GM23338 (cell line): ENCODE measurements at regions not wholly inside any gene's neighbourhood (a gene's known extent, or its start where the extent isn't known, plus 50 kb on each side); places are given as distances from the start of the nearest gene placed in this dataset.

Experiments used
- ATAC-seq: fragments of 200-7000 bp; cut with Tn5 transposase; 3 replicates; pipeline ENCODE4 v1.9.1; 2020
- DNase-seq: peaks from one replicate; pipeline ENCODE4 v3.0.0-alpha.2; 2015; ENCODE audit warnings: low spot score
- H2AFZ ChIP-seq: fragments of 200-600 bp; sonication (generic); 2 replicates; pipeline ENCODE4 v1.8.0; 2016; ENCODE audit warnings: antibody characterized with exemption, mild to moderate bottlenecking, moderate library complexity
- H3F3A ChIP-seq: fragments of 200-600 bp; sonication (generic); replicated peaks from 2 replicates; pipeline ENCODE4 v1.8.0; 2017; ENCODE audit warnings: antibody characterized with exemption, mixed run types, low read depth
- H3K27ac ChIP-seq: fragments of 200-600 bp; sonication (generic); 2 replicates; pipeline ENCODE4 v1.6.1; 2016; ENCODE audit warnings: low read depth
- H3K27me3 ChIP-seq: fragments of 200-600 bp; sonication (generic); 2 replicates; pipeline ENCODE4 v1.8.0; 2016; ENCODE audit warnings: mild to moderate bottlenecking, mixed run types, moderate library complexity; ENCODE audit not compliant: insufficient read depth
- H3K36me3 ChIP-seq: fragments of 200-600 bp; sonication (generic); 2 replicates; pipeline ENCODE4 v1.8.0; 2016; ENCODE audit warnings: mild to moderate bottlenecking; ENCODE audit not compliant: insufficient read depth
- H3K4me1 ChIP-seq: fragments of 200-600 bp; sonication (generic); 2 replicates; pipeline ENCODE4 v1.8.0; 2016; ENCODE audit warnings: mild to moderate bottlenecking, moderate library complexity; ENCODE audit not compliant: insufficient read depth
- H3K4me2 ChIP-seq: fragments of 200-600 bp; sonication (generic); 2 replicates; pipeline ENCODE4 v1.7.1; 2017; ENCODE audit warnings: mixed run types
- H3K4me3 ChIP-seq: fragments of 200-600 bp; sonication (generic); 2 replicates; pipeline ENCODE4 v1.6.1; 2016; ENCODE audit warnings: mixed run types
- H3K79me2 ChIP-seq: fragments of 200-600 bp; sonication (generic); replicated peaks from 2 replicates; pipeline ENCODE4 v1.8.0; 2017; ENCODE audit warnings: mild to moderate bottlenecking; ENCODE audit not compliant: insufficient read depth
- H3K9me2 ChIP-seq: fragments of 200-600 bp; sonication (generic); 2 replicates; pipeline ENCODE4 v1.8.0; 2017; ENCODE audit not compliant: insufficient read depth
- H4K20me1 ChIP-seq: fragments of 200-600 bp; sonication (generic); replicated peaks from 2 replicates; pipeline ENCODE4 v1.8.0; 2017; ENCODE audit warnings: mild to moderate bottlenecking; ENCODE audit not compliant: insufficient read depth
- H3K27ac Mint-ChIP-seq: 2 replicates; pipeline ENCODE4 v1.8.0; 2020; ENCODE audit warnings: inconsistent platforms, mild to moderate bottlenecking, moderate library complexity, mixed read lengths
- H3K27me3 Mint-ChIP-seq: 3 replicates; pipeline ENCODE4 v1.8.0; 2022; ENCODE audit warnings: low read depth, mild to moderate bottlenecking, moderate library complexity, mixed read lengths, inconsistent platforms; ENCODE audit not compliant: insufficient read depth, poor library complexity
- H3K36me3 Mint-ChIP-seq: 3 replicates; pipeline ENCODE4 v1.8.0; 2021; ENCODE audit warnings: low read depth, mild to moderate bottlenecking, inconsistent platforms, moderate library complexity, mixed read lengths
- H3K4me1 Mint-ChIP-seq: 3 replicates; pipeline ENCODE4 v1.8.0; 2020; ENCODE audit warnings: mild to moderate bottlenecking, inconsistent platforms, mixed read lengths
- H3K4me3 Mint-ChIP-seq: 3 replicates; pipeline ENCODE4 v1.8.0; 2021; ENCODE audit warnings: moderate library complexity, mild to moderate bottlenecking, inconsistent platforms, mixed read lengths
- H3K9me3 Mint-ChIP-seq: 3 replicates; pipeline ENCODE4 v1.8.0; 2020; ENCODE audit warnings: moderate library complexity, mild to moderate bottlenecking, inconsistent platforms, mixed read lengths
- CTCF ChIP-seq, 2 experiments: fragments of 200-600 bp in 1 of 2; sonication (generic) in 1 of 2; conservative IDR thresholded peaks; 2 replicates each; pipeline versions ENCODE4 v1.5.1 to v1.6.1; 2016 to 2017; ENCODE audit warnings: antibody characterized with exemption in 2 of 2, low read depth in 2 of 2, mild to moderate bottlenecking in 2 of 2, moderate library complexity in 1 of 2
- ETS1 ChIP-seq: IDR thresholded peaks from 2 replicates; pipeline ENCODE4 v1.6.1; 2016; ENCODE audit warnings: antibody characterized with exemption
- EZH2 ChIP-seq: fragments of 200-600 bp; sonication (generic); IDR thresholded peaks from one replicate; pipeline ENCODE4 v1.8.0; 2017; ENCODE audit warnings: antibody characterized with exemption, mild to moderate bottlenecking, low read depth; ENCODE audit not compliant: unreplicated experiment
- EZH2phosphoT487 ChIP-seq: fragments of 200-600 bp; sonication (generic); IDR thresholded peaks from one replicate; pipeline ENCODE4 v1.8.1; 2018; ENCODE audit warnings: antibody characterized with exemption; ENCODE audit not compliant: unreplicated experiment
- JUNB ChIP-seq: IDR thresholded peaks from one replicate; pipeline ENCODE4 v1.6.1; 2016; ENCODE audit warnings: antibody characterized with exemption; ENCODE audit not compliant: unreplicated experiment
- NANOG ChIP-seq: IDR thresholded peaks from 2 replicates; pipeline ENCODE4 v1.6.1; 2016; ENCODE audit warnings: antibody characterized with exemption, borderline replicate concordance
- STAT1 ChIP-seq: IDR thresholded peaks from one replicate; pipeline ENCODE4 v1.6.1; 2016; ENCODE audit warnings: antibody characterized with exemption; ENCODE audit not compliant: unreplicated experiment
- ZNF331 ChIP-seq: fragments of 250-450 bp; sonication (Bioruptor Pico); IDR thresholded peaks from 2 replicates; pipeline ENCODE4 v1.5.0; 2020; ENCODE audit warnings: low read depth, mild to moderate bottlenecking, moderate library complexity
- ZNF462 ChIP-seq: fragments of 250-450 bp; sonication (Bioruptor Pico); IDR thresholded peaks from 2 replicates; pipeline ENCODE4 v1.5.0; 2020; ENCODE audit warnings: mild to moderate bottlenecking, moderate library complexity

- H3K27ac Mint-ChIP-seq = no peak overlapping the region
- Histone ChIP-seq H3F3A (no peaks in the 10 kb centered on the region), H3K79me2 (no peaks in the 10 kb centered on the region)
Observed at GRCh38 chr15:25990220-25990619, 127.1 kb upstream of the ATP10A start.

More at GRCh38 chr15:25990220-25990619, 127.1 kb upstream of the ATP10A start:
- Mint-ChIP-seq H3K27me3 (no peaks in the 10 kb centered on the region), H3K36me3 (no peaks in the 10 kb centered on the region), H3K9me3 (peaks cover 5% of the 10 kb centered on the region; the same call in 1 of the 3 replicates), H3K4me1 (peaks cover 16% of the 10 kb centered on the region; the same call in 2 of the 3 replicates), H3K4me3 (no peak overlapping the region)
- ATAC-seq = no peak
- no peak overlapping the region for H2AFZ ChIP-seq
- H3K36me3 ChIP-seq = no peaks in the 10 kb centered on the region
- H3K27me3 ChIP-seq = no peaks in the 10 kb centered on the region
- H3K4me1 ChIP-seq = 0 out of 2 replicates have a peak, but pooled peaks cover 7% of the 10 kb centered on the region
- no peak overlapping the region for H3K4me2 ChIP-seq
- no peak overlapping the region for H3K27ac ChIP-seq
- peaks cover 8% of the 10 kb centered on the region for H3K9me2 ChIP-seq
- TF ChIP-seq EZH2 = no peak
- TF ChIP-seq STAT1 = no peak
- no peak for TF ChIP-seq CTCF (conservative IDR thresholded peaks at IDR 0.05; ENCODE audit: low read depth in 2 of 2)
- TF ChIP-seq EZH2phosphoT487 = no peak
- no peak for TF ChIP-seq NANOG
- no peak for TF ChIP-seq ZNF331 (CRISPR knock-in tag)
- no peak for TF ChIP-seq ETS1
- TF ChIP-seq ZNF462 (CRISPR knock-in tag) = no peak
- TF ChIP-seq JUNB = no peak
- H4K20me1 ChIP-seq = no peaks in the 10 kb centered on the region
- DNase-seq = no peak
- no peak overlapping the region for H3K4me3 ChIP-seq
